IPS-15b (cell line): ENCODE measurements at regions not wholly inside any gene's neighbourhood (a gene's known extent, or its start where the extent isn't known, plus 50 kb on each side); places are given as distances from the start of the nearest gene placed in this dataset.

ENCODE experiments used
- H3K27me3 ChIP-seq: one replicate; pipeline ENCODE4 v1.6.1; 2013; ENCODE audit warnings: low read length; ENCODE audit not compliant: control insufficient read depth, insufficient read depth
- H3K36me3 ChIP-seq: one replicate; pipeline ENCODE4 v1.6.1; 2013; ENCODE audit warnings: low read length; ENCODE audit not compliant: control insufficient read depth, insufficient read depth
- H3K4me1 ChIP-seq: one replicate; pipeline ENCODE4 v1.6.1; 2013; ENCODE audit warnings: mild to moderate bottlenecking, low read length; ENCODE audit not compliant: control insufficient read depth, insufficient read depth
- H3K4me3 ChIP-seq: one replicate; pipeline ENCODE4 v1.5.1; 2013; ENCODE audit warnings: low read depth, low read length
- H3K9ac ChIP-seq: one replicate; pipeline ENCODE4 v1.6.1; 2013; ENCODE audit warnings: low read depth, mild to moderate bottlenecking, low read length
- H3K9me3 ChIP-seq: one replicate; pipeline ENCODE4 v1.6.1; 2013; ENCODE audit warnings: mild to moderate bottlenecking, low read length; ENCODE audit not compliant: control insufficient read depth, insufficient read depth

- no peaks in the 10 kb centered on the region for H3K36me3 ChIP-seq
- no peaks in the 10 kb centered on the region for H3K9me3 ChIP-seq
- H3K4me3 ChIP-seq = no peak overlapping the region
- no peaks in the 10 kb centered on the region for H3K4me1 ChIP-seq
- H3K9ac ChIP-seq = no peak overlapping the region
- no peaks in the 10 kb centered on the region for H3K27me3 ChIP-seq
These were observed 616.5 kb downstream of the BRD1 start for GRCh38 chr22:49211176-49211575.

GRCh38 chr22:49210606-49211005, 617.1 kb downstream of the BRD1 start:
- no peaks in the 10 kb centered on the region for H3K4me1 ChIP-seq

GRCh38 chr22:49209452-49210195, 618.0 kb downstream of the BRD1 start:
- no peaks in the 10 kb centered on the region for H3K36me3 ChIP-seq
- H3K27me3 ChIP-seq = no peaks in the 10 kb centered on the region

More at GRCh38 chr22:49210606-49211005, 617.1 kb downstream of the BRD1 start:
- Histone ChIP-seq H3K36me3 (no peaks in the 10 kb centered on the region), H3K4me3 (no peak overlapping the region), H3K9me3 (no peaks in the 10 kb centered on the region), H3K27me3 (no peaks in the 10 kb centered on the region), H3K9ac (no peak overlapping the region)

GRCh38 chr22:49208768-49209252, 618.9 kb downstream of the BRD1 start:
- no peaks in the 10 kb centered on the region for H3K4me1 ChIP-seq
- no peaks in the 10 kb centered on the region for H3K9me3 ChIP-seq
- no peaks in the 10 kb centered on the region for H3K27me3 ChIP-seq
- no peaks in the 10 kb centered on the region for H3K36me3 ChIP-seq
- no peak overlapping the region for H3K9ac ChIP-seq
- H3K4me3 ChIP-seq = no peak overlapping the region

More at GRCh38 chr22:49209452-49210195, 618.0 kb downstream of the BRD1 start:
- Histone ChIP-seq H3K9me3 (no peaks in the 10 kb centered on the region), H3K4me1 (no peaks in the 10 kb centered on the region), H3K9ac (no peak overlapping the region), H3K4me3 (no peak overlapping the region)

GRCh38 chr22:49208004-49208402, 619.7 kb downstream of the BRD1 start:
- Histone ChIP-seq H3K4me3 (no peak overlapping the region), H3K36me3 (no peaks in the 10 kb centered on the region), H3K27me3 (no peaks in the 10 kb centered on the region), H3K9me3 (no peaks in the 10 kb centered on the region), H3K9ac (no peak overlapping the region), H3K4me1 (no peaks in the 10 kb centered on the region)

- no peak overlapping the region for H3K9ac ChIP-seq
- H3K36me3 ChIP-seq = no peaks in the 10 kb centered on the region
- H3K4me3 ChIP-seq = no peak overlapping the region
- H3K9me3 ChIP-seq = no peaks in the 10 kb centered on the region
- H3K27me3 ChIP-seq = no peaks in the 10 kb centered on the region
- H3K4me1 ChIP-seq = no peaks in the 10 kb centered on the region
These were observed 620.4 kb downstream of the BRD1 start for GRCh38 chr22:49207008-49208003.

GRCh38 chr22:49206281-49206680, 621.4 kb downstream of the BRD1 start:
- Histone ChIP-seq H3K4me3 (no peak overlapping the region), H3K9me3 (no peaks in the 10 kb centered on the region), H3K9ac (no peak overlapping the region), H3K36me3 (no peaks in the 10 kb centered on the region), H3K27me3 (no peaks in the 10 kb centered on the region), H3K4me1 (no peaks in the 10 kb centered on the region)

- Histone ChIP-seq H3K27me3 (no peaks in the 10 kb centered on the region), H3K36me3 (no peaks in the 10 kb centered on the region), H3K9ac (no peak overlapping the region), H3K9me3 (no peaks in the 10 kb centered on the region), H3K4me3 (no peak overlapping the region), H3K4me1 (no peaks in the 10 kb centered on the region)
These were observed 622.2 kb downstream of the BRD1 start for GRCh38 chr22:49205483-49205800.

GRCh38 chr22:49204599-49205482, 622.8 kb downstream of the BRD1 start:
- H3K9ac ChIP-seq = no peak overlapping the region
- no peaks in the 10 kb centered on the region for H3K4me1 ChIP-seq
- H3K9me3 ChIP-seq = no peaks in the 10 kb centered on the region
- no peaks in the 10 kb centered on the region for H3K27me3 ChIP-seq
- no peaks in the 10 kb centered on the region for H3K36me3 ChIP-seq
- no peak overlapping the region for H3K4me3 ChIP-seq

GRCh38 chr22:49203859-49204598, 623.6 kb downstream of the BRD1 start:
- Histone ChIP-seq H3K4me3 (no peak overlapping the region), H3K9ac (no peak overlapping the region), H3K27me3 (no peaks in the 10 kb centered on the region), H3K4me1 (no peaks in the 10 kb centered on the region), H3K9me3 (no peaks in the 10 kb centered on the region), H3K36me3 (no peaks in the 10 kb centered on the region)
